ENCODE measurements at regions not wholly inside any gene's neighbourhood (a gene's known extent, or its start where the extent isn't known, plus 50 kb on each side); places are given as distances from the start of the nearest gene placed in this dataset.

DNA sequence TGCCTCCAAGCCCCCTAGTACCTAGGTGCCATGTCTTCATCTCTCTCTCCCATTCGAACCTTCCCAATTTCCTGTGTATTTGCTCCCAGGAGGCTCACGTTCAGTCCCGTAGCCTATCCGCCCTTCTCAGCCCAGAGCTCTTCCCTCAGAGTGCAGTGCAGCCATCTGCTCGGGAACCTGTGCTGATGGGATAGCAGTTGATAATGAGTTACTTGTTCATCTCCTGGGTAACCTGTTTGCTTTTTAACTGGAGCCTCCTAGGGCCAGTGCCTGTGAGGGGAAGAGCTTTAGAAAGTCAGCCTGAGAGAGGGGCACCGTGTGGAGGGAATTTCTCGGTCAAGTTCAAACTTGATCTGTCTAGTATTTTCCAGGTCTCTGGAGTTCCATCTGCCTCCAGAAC is 229.8 kb upstream of the IL12B start:
- in situ Hi-C loops (cut with HindIII; ENCODE audit: low sequenced_read_pairs): no loop called here
- no peak for DNase-seq (ENCODE audit: low read depth, low spot score)
- H3K4me3 ChIP-seq (ENCODE audit: low read depth, low read length): no peak overlapping the region
- TF ChIP-seq, protein P1, sequence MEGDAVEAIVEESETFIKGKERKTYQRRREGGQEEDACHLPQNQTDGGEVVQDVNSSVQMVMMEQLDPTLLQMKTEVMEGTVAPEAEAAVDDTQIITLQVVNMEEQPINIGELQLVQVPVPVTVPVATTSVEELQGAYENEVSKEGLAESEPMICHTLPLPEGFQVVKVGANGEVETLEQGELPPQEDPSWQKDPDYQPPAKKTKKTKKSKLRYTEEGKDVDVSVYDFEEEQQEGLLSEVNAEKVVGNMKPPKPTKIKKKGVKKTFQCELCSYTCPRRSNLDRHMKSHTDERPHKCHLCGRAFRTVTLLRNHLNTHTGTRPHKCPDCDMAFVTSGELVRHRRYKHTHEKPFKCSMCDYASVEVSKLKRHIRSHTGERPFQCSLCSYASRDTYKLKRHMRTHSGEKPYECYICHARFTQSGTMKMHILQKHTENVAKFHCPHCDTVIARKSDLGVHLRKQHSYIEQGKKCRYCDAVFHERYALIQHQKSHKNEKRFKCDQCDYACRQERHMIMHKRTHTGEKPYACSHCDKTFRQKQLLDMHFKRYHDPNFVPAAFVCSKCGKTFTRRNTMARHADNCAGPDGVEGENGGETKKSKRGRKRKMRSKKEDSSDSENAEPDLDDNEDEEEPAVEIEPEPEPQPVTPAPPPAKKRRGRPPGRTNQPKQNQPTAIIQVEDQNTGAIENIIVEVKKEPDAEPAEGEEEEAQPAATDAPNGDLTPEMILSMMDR (IDR thresholded peaks at IDR 0.05; ENCODE audit: low read depth, low read length): no peak

DNA sequence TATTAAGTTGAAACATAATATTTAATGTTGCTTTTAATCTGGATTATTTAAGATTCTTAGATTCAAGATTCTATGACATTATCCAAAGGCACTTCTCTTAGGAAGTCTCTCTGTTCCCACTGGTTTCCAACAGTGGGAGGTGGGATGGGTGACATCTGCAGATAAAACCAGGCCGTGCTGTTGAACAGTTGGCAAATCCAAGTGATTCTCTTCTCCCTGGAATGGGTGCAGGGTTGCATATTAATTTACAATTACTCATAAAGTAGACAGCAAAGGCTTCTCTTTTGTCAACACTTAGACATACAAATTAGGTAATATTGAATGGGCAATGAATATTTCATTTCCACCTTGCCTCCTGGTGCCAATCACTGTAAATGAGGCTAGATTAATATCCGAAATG is 233.7 kb upstream of the IL12B start:
- no peak overlapping the region for H3K4me3 ChIP-seq (ENCODE audit: low read depth, low read length)
- TF ChIP-seq, protein P1 (IDR thresholded peaks at IDR 0.05; ENCODE audit: low read depth, low read length): no peak
- DNase-seq (ENCODE audit: low read depth, low spot score): no peak
- in situ Hi-C loops (cut with HindIII; ENCODE audit: low sequenced_read_pairs): no loop called here

DNA sequence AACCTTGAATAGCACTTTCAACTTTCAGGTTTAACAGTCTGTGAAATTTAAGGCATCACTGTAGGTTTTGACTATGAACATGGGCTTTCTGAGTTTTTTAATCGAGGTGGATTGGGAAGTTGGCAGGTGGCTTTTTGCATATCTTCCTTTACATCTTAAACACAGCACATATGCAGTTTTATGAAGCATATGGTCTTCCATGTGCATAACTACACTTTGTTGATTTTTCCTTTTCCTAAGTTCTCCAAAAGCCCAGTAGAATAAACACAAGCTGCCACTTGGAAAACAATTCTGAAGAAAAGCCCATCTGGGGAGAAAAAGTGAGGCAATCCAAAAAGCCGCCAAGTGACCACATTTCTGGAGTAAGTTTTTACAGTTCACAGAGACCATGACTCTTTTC is 236.5 kb upstream of the IL12B start:
- TF ChIP-seq, protein P1 (IDR thresholded peaks at IDR 0.05; ENCODE audit: low read depth, low read length): no peak
- DNase-seq (ENCODE audit: low read depth, low spot score): no peak
- no peak overlapping the region for H3K4me3 ChIP-seq (ENCODE audit: low read depth, low read length)
- in situ Hi-C loops (cut with HindIII; ENCODE audit: low sequenced_read_pairs): no loop called here

DNA sequence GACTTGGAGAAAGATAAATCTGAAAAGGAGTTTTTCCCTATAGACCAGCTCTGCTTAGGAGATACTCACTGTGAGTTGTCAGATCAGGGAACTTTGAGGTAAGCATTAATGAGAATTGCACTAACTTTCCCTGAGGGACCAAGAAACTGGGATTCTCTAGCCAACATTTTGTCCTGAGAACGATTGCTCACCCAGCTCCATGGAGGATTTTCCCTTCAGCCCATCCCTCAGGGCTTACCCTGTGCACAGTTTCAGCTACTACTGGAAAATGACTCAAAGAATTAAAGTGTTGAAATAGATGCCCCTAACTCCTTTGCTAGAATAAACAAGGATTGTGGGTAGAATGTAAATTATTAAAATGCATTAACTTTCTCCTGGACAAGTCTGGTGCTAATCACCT is 237.2 kb upstream of the IL12B start:
- in situ Hi-C loops (cut with HindIII; ENCODE audit: low sequenced_read_pairs): no loop called here
- DNase-seq (ENCODE audit: low read depth, low spot score): no peak
- TF ChIP-seq, protein P1 (IDR thresholded peaks at IDR 0.05; ENCODE audit: low read depth, low read length): no peak
- no peak overlapping the region for H3K4me3 ChIP-seq (ENCODE audit: low read depth, low read length)

DNA sequence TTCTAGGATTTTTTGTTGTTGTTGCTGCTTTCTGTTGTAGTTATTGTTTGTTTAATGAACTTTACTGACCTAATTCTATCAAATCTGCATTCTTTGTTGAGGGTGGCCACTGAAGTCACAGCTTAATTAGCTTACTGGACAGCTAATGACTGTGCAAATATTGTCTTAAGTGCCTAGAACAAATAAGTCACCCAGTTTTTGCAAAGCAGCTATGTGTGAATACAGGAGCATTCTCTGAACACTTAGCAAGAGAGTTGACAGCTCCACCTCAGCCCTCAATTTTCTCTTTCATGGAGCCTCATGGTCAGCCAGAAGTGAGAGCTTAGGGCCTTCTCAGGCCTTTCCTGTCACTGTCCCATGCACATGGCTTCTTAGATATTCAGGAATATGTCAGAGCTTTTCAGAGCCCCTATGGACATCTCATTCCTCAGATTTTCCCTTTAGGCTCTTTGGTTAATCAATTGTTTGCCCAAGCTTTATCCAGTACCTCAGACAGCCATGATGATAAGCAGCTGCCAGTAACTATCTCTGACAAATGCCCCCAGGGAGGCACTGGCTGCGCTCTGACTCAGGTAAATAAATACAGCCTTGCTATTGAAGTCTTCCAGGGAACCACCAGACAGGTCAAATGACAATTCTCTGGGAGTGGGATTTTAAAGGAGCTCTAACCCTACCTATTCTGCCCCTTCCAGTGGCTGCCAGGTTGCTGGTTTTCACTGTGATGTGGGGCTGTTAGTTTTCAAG is 241.4 kb upstream of the IL12B start:
- no peak overlapping the region for H3K4me3 ChIP-seq (ENCODE audit: low read depth, low read length)
- no peak for DNase-seq (ENCODE audit: low read depth, low spot score)
- in situ Hi-C loops (cut with HindIII; ENCODE audit: low sequenced_read_pairs): no loop called here
- TF ChIP-seq, protein P1 (IDR thresholded peaks at IDR 0.05; ENCODE audit: low read depth, low read length): no peak

DNA sequence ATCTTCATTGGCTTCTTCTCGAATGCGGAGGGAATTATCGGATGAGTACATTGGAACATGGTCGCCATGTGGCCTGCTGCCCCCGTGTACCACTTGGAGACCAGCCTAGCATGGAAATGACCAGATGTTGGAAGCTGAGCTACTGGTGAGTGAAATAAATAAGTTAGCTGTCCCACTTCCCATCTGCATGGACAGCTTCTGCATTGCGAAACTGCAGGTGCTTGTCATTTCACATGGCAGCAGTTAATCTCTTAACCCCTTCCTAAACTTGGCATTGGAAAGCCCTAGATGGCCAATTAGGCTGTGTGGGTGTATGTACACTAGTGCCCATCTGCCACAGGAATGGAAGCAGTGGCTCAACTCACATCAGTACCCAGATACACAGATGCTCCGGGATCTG is 246.6 kb upstream of the IL12B start:
- in situ Hi-C loops (cut with HindIII; ENCODE audit: low sequenced_read_pairs): no loop called here
- TF ChIP-seq, protein P1 (IDR thresholded peaks at IDR 0.05; ENCODE audit: low read depth, low read length): no peak
- no peak for DNase-seq (ENCODE audit: low read depth, low spot score)
- no peak overlapping the region for H3K4me3 ChIP-seq (ENCODE audit: low read depth, low read length)
